CD4-positive, alpha-beta T cell (primary cell): ENCODE measurements at regions not wholly inside any gene's neighbourhood (a gene's known extent, or its start where the extent isn't known, plus 50 kb on each side); places are given as distances from the start of the nearest gene placed in this dataset.
"Not testable (repeated sequence)": the region's sequence is repeated elsewhere in the genome, so short reads cannot be mapped to it uniquely, and the experiment has no call there.

Experiments
- ATAC-seq: fragments of 200-7000 bp; cut with Tn5 transposase; one replicate; pipeline ENCODE4 v1.10.0; 2022; ENCODE audit warnings: mild to moderate bottlenecking; ENCODE audit not compliant: poor library complexity
- CTCF ChIA-PET: fragments of 350-600 bp; sonication (Branson Sonifier 250); formaldehyde crosslinking; loops from one replicate; lab custom pipeline; 2021; ENCODE audit warnings: antibody characterized with exemption, inconsistent platforms; lab: Charles Lee
- POLR2A ChIA-PET: fragments of 350-600 bp; sonication (Branson Sonifier 250); formaldehyde crosslinking; loops from one replicate; lab custom pipeline; 2021; ENCODE audit warnings: antibody characterized with exemption, inconsistent platforms; lab: Charles Lee
- DNase-seq, 14 experiments: peaks; one replicate each; pipeline ENCODE4 v3.0.0-alpha.2; 2013 to 2020; ENCODE audit warnings: mixed read lengths in 2 of 14
- H3K27ac ChIP-seq, 2 donors: one replicate each; pipeline versions ENCODE4 v1.5.1 to v1.7.0; 2013; ENCODE audit warnings: low read length in 2 of 2, low read depth in 1 of 2, mild to moderate bottlenecking in 1 of 2
- H3K27me3 ChIP-seq, 2 experiments: 1 replicate in 1 of 2; 2 replicates in 1 of 2; pipeline versions ENCODE4 v1.6.1 to v1.7.0; 2013; ENCODE audit warnings: low read length in 2 of 2, control low read depth in 1 of 2, mild to moderate bottlenecking in 1 of 2, moderate library complexity in 1 of 2; ENCODE audit not compliant: insufficient read depth in 2 of 2, control insufficient read depth in 1 of 2
- H3K36me3 ChIP-seq: one replicate; pipeline ENCODE4 v1.6.1; 2013; ENCODE audit warnings: low read length, control low read depth; ENCODE audit not compliant: insufficient read depth
- H3K4me1 ChIP-seq: one replicate; pipeline ENCODE4 v1.6.1; 2013; ENCODE audit warnings: low read length, control low read depth; ENCODE audit not compliant: insufficient read depth
- H3K4me3 ChIP-seq: one replicate; pipeline ENCODE4 v1.5.1; 2013; ENCODE audit warnings: mild to moderate bottlenecking, low read length, moderate library complexity
- H3K9me3 ChIP-seq, 2 experiments: 1 replicate in 1 of 2; 2 replicates in 1 of 2; pipeline versions ENCODE4 v1.6.1 to v1.7.0; 2013; ENCODE audit warnings: low read length in 2 of 2, mild to moderate bottlenecking in 2 of 2, control low read depth in 1 of 2, moderate library complexity in 1 of 2; ENCODE audit not compliant: control insufficient read depth in 1 of 2, insufficient read depth in 1 of 2
- H3K27ac Mint-ChIP-seq: one replicate; pipeline ENCODE4 v1.8.0; 2020; ENCODE audit warnings: mixed read lengths
- H3K27me3 Mint-ChIP-seq: one replicate; pipeline ENCODE4 v1.8.0; 2021; ENCODE audit warnings: mixed read lengths
- H3K36me3 Mint-ChIP-seq: one replicate; pipeline ENCODE4 v1.8.0; 2021; ENCODE audit warnings: low read depth, mixed read lengths
- H3K4me1 Mint-ChIP-seq: one replicate; pipeline ENCODE4 v1.8.0; 2021; ENCODE audit warnings: low read depth, mixed read lengths
- H3K4me3 Mint-ChIP-seq: one replicate; pipeline ENCODE4 v1.8.0; 2020; ENCODE audit warnings: mild to moderate bottlenecking, mixed read lengths
- H3K9me3 Mint-ChIP-seq: one replicate; pipeline ENCODE4 v1.8.0; 2020; ENCODE audit warnings: mixed read lengths
- intact Hi-C, 2 experiments: fragments of 100-400 bp; cut with DNase I in 1 of 2; cut with micrococcal nuclease in 1 of 2; formaldehyde crosslinking; loops; one replicate each; pipeline versions ENCODE4 v1.15.1 to v1.9.0; 2023 to 2025; cut with DNase I, micrococcal nuclease

DNA sequence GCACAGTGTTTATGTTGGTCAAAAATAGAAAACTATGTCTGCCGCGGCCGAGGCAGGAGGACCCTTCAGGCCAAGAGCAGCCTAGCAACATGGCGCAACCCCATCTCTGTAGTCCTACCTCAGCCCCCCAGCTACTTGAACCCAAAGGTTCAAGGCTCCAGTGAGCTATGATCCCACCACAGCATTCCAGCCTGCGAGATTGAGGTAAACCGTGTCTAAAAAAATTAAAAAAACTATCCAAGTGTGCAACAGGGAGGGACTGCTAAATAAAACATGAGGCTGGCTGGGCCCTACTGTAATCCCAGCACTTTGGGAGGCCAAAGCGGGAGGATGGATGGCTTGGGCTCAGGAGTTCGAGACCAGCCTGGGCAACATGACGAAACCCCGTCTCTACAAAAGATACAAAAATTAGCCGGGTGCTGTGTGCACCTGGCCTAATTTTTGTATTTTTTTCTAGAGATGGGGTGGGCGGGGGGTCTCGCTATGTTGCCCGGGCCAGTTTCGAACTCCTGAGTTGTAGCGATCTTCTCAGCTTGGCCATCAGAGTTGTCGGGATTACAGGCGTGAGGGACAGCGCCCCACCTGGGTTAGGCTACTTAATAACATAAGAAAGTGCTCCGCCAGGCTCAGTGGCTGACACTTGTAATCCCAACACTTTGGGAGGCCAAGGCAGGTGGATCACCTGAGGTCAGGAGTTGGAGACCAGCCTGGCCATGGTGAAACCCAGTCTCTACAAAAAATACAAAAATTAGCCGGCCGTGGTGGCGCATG is 309.4 kb downstream of the ZNF37A start:
- POLR2A ChIA-PET = interaction anchor here (0.6 to 2.4 kb wide), 6 partner anchors 309 to 547 kb away, joined by 3 to 10 read pairs (median 8); partner anchors contain the start of genes ZNF248, ZNF25, ZNF33A and ZNF37A
- H3K27me3 Mint-ChIP-seq, CTCF ChIA-PET, ATAC-seq, H3K27me3 ChIP-seq, H3K4me1 Mint-ChIP-seq, H3K36me3 Mint-ChIP-seq, H3K9me3 ChIP-seq, H3K9me3 Mint-ChIP-seq, H3K36me3 ChIP-seq: not testable (repeated sequence)
- Mint-ChIP-seq H3K27ac (peak overlapping the region; percentile 100), H3K4me3 (peak overlapping the region; percentile 95)
- peak in 3 of 14 experiments; percentile 21 to 43 (median 36) for DNase-seq
- Histone ChIP-seq H3K4me1 (peaks cover 14% of the 10 kb centered on the region), H3K4me3 (peak overlapping the region; percentile 63), H3K27ac (peak overlapping the region; percentile 78 to 93)
- intact Hi-C loops = loop anchor here (5.0 to 10.0 kb wide), 3 partner anchors 309 to 429 kb away; partner anchors contain the start of genes ZNF25 (in 2 of the 2) and ZNF37A (in 1 of the 2)

DNA sequence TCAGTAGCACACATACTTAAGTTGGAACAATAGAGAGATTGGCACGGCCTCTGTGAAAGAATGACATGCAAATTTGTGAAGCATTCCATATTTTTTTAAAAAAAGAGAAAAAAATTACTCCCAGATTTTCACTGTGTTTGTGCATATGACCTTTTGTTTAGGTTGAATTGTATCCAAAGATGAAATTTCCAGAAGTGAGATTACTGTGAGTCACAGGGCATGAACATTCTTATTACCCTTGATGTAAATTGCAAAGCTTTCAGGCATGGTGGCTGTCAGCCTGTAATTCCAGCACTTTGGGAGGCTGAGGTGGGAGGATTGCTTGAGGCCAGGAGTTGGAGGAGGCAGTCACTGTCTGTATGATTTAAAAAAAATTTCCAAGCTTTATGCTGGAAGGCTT is 329.5 kb downstream of the ZNF37A start:
- H3K9me3 Mint-ChIP-seq, DNase-seq, H3K27me3 Mint-ChIP-seq, H3K9me3 ChIP-seq, H3K4me3 Mint-ChIP-seq, H3K4me3 ChIP-seq, intact Hi-C loops, POLR2A ChIA-PET, CTCF ChIA-PET, H3K27me3 ChIP-seq, H3K27ac Mint-ChIP-seq, ATAC-seq, H3K27ac ChIP-seq, H3K36me3 ChIP-seq, H3K4me1 ChIP-seq, H3K4me1 Mint-ChIP-seq: not testable (repeated sequence)
- peaks cover 18% of the 10 kb centered on the region for H3K36me3 Mint-ChIP-seq

DNA sequence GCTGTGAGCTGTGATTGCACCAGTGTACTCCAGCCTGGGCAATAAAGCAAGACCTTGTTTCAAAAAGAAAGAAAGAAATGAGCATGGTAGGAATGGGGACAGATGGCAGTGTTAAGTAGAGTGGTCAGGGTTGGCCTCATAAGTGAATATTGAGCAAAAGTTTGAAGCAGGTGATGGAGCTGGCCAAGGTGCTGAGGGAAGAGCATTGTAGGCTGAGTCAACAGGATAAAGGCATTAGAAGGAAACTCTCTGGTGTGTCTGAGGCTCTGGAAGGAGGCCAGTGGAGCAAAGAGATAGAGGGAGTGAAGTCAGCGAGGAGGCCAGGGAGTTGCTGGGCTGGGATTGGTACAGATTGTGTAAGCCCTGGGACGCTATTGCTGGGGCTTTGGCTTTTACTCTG is 336.1 kb downstream of the ZNF37A start:
- DNase-seq, POLR2A ChIA-PET, H3K27ac Mint-ChIP-seq: not testable (repeated sequence)

DNA sequence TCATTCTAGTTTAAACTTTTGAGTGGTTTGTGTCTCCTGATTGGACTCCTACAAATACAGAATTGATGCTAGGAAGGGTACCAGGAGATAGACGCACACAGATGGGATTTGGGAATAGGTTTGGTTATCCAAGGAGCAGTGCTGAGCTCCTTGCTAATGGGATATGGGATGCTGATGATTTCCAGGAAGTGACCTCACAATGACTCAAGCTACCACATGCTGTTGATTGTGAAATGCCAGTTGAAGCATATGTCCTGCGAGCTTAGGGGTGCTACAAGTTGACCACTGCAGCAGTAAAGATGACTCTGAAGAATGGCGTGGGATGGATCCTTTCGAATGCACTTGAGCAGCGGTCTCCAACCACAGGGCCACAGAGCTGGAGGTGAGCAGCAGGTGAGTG is 343.2 kb downstream of the ZNF37A start:
- H3K4me1 ChIP-seq, H3K4me3 Mint-ChIP-seq, H3K9me3 Mint-ChIP-seq, H3K4me1 Mint-ChIP-seq, intact Hi-C loops, H3K27ac ChIP-seq, H3K27me3 ChIP-seq, H3K27me3 Mint-ChIP-seq, POLR2A ChIA-PET, ATAC-seq, DNase-seq, CTCF ChIA-PET, H3K4me3 ChIP-seq, H3K27ac Mint-ChIP-seq, H3K9me3 ChIP-seq, H3K36me3 ChIP-seq: not testable (repeated sequence)
- peaks cover 22% of the 10 kb centered on the region for H3K36me3 Mint-ChIP-seq

More for the DNA sequence above, 336.1 kb downstream of the ZNF37A start:
- ATAC-seq, H3K36me3 ChIP-seq, H3K9me3 ChIP-seq, intact Hi-C loops, H3K4me3 ChIP-seq, H3K4me3 Mint-ChIP-seq, CTCF ChIA-PET, H3K4me1 Mint-ChIP-seq, H3K27me3 Mint-ChIP-seq, H3K9me3 Mint-ChIP-seq, H3K27me3 ChIP-seq, H3K4me1 ChIP-seq, H3K27ac ChIP-seq: not testable (repeated sequence)
- peaks cover 22% of the 10 kb centered on the region for H3K36me3 Mint-ChIP-seq

DNA sequence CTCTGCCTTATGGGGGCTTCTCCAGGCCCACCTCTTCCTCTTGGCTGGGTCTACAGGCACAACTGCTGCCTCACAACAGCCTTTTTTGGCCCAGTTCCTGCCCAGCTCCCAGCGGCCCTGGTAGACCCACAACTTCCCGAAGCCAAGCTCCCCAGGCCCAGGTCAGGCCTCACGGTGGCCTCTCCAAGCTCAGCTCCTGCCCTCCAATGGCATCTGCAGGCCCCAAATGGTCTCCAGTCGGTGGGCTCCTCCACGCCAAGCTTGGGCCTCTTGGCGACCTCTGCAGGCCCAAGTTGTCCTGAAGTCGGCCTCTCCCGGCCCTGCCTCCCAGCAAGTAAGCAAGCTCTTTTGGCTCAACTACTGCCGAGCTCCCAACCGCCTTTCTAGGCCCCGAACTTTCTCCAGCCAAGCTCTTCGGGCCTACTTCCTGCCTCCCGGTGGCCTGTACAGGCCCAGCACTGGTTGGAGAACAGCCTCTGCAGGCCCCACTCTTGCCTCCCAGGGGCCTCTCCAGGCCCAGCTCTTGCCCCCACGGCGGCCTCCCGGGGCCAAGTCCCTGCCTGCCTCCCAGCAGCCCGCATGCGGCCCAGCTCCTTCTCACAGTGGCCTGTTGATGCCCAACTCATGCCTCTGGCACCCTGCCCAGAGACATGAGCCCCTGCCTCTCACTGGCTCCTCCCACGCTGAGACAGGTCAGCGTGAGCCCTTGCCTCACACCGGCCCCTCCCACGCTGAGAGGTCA is 354.6 kb downstream of the ZNF37A start:
- H3K4me1 Mint-ChIP-seq, H3K27me3 Mint-ChIP-seq, H3K27me3 ChIP-seq, H3K27ac ChIP-seq, H3K27ac Mint-ChIP-seq, H3K4me1 ChIP-seq, H3K9me3 Mint-ChIP-seq, CTCF ChIA-PET, POLR2A ChIA-PET, H3K4me3 ChIP-seq, intact Hi-C loops, H3K36me3 ChIP-seq, ATAC-seq, H3K4me3 Mint-ChIP-seq: not testable (repeated sequence)
- DNase-seq = peak in 1 of 14 experiments; percentile 9
- H3K36me3 Mint-ChIP-seq = peaks cover 22% of the 10 kb centered on the region
- H3K9me3 ChIP-seq = peaks cover 0 to 16% of the 10 kb centered on the region in 2 experiments

DNA sequence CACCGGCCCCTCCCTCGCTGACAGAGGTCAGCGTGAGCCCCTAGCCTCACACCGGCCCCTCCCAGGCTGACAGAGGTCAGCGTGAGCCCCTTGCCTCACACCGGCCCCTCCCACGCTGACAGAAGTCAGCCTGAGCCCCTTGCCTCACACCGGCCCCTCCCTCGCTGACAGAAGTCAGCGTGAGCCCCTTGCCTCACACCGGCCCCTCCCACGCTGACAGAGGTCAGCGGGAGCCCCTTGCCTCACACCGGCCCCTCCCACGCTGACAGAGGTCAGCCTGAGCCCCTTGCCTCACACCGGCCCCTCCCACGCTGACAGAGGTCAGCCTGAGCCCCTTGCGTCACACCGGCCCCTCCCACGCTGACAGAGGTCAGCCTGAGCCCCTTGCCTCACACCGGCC is 355.5 kb downstream of the ZNF37A start:
- peaks cover 22% of the 10 kb centered on the region for H3K36me3 Mint-ChIP-seq
- not testable (repeated sequence) for H3K4me3 Mint-ChIP-seq

More for the DNA sequence above, 355.5 kb downstream of the ZNF37A start:
- H3K9me3 Mint-ChIP-seq, H3K4me3 ChIP-seq, intact Hi-C loops, DNase-seq, H3K27me3 Mint-ChIP-seq, H3K27ac ChIP-seq, H3K4me1 Mint-ChIP-seq, H3K27ac Mint-ChIP-seq, POLR2A ChIA-PET, ATAC-seq, H3K27me3 ChIP-seq, H3K36me3 ChIP-seq, H3K4me1 ChIP-seq, CTCF ChIA-PET: not testable (repeated sequence)
- peaks cover 0 to 21% of the 10 kb centered on the region in 2 experiments for H3K9me3 ChIP-seq
